Caco-2 (cell line): ENCODE measurements at regions not wholly inside any gene's neighbourhood (a gene's known extent, or its start where the extent isn't known, plus 50 kb on each side); places are given as distances from the start of the nearest gene placed in this dataset.

Experiments
- BruUV-seq: library from RNA; stranded (reverse); fragments of 400-500 nt; replicated peaks from 2 replicates; lab custom pipeline; 2021; lab: Mats Ljungman, UMichigan
- CTCF ChIA-PET: fragments of 300-600 bp; sonication (Branson Sonifier 250); formaldehyde crosslinking; loops from one replicate; lab custom pipeline; 2022; ENCODE audit warnings: antibody characterized with exemption; lab: Charles Lee
- POLR2A ChIA-PET: fragments of 300-600 bp; sonication (Branson Sonifier 250); formaldehyde crosslinking; loops from one replicate; lab custom pipeline; 2022; ENCODE audit warnings: antibody characterized with exemption; lab: Charles Lee
- DNase-seq, 2 experiments: peaks; one replicate each; pipeline versions ENCODE4 v3.0.0 to v3.0.0-alpha.2; 2020 to 2022
- H3K27me3 ChIP-seq: replicated peaks from 2 replicates; pipeline ENCODE4 v1.6.0; 2011; ENCODE audit warnings: low read length; ENCODE audit not compliant: control insufficient read depth, insufficient read depth
- H3K36me3 ChIP-seq: 2 replicates; pipeline ENCODE4 v1.5.1; 2011; ENCODE audit warnings: low read length; ENCODE audit not compliant: control insufficient read depth, insufficient read depth
- H3K4me1 ChIP-seq: fragments of 250-450 bp; sonication (Bioruptor Pico); 2 replicates; pipeline ENCODE4 v1.5.1; 2020; ENCODE audit warnings: mild to moderate bottlenecking
- H3K4me3 ChIP-seq: 2 replicates; pipeline ENCODE4 v1.5.1; 2011; ENCODE audit warnings: low read depth, mild to moderate bottlenecking, control low read depth, low read length
- H3K9me3 ChIP-seq: fragments of 250-450 bp; sonication (Bioruptor Pico); 2 replicates; pipeline ENCODE4 v1.5.1; 2020; ENCODE audit warnings: mild to moderate bottlenecking, moderate library complexity
- H3K27ac Mint-ChIP-seq: one replicate; pipeline ENCODE4 v1.8.0; 2022; ENCODE audit warnings: mixed read lengths; ENCODE audit not compliant: unreplicated experiment
- H3K27me3 Mint-ChIP-seq: one replicate; pipeline ENCODE4 v1.8.0; 2022; ENCODE audit warnings: mixed read lengths; ENCODE audit not compliant: insufficient read depth, unreplicated experiment
- H3K36me3 Mint-ChIP-seq: one replicate; pipeline ENCODE4 v1.8.0; 2022; ENCODE audit warnings: mild to moderate bottlenecking, mixed read lengths; ENCODE audit not compliant: insufficient read depth, unreplicated experiment
- H3K4me1 Mint-ChIP-seq: one replicate; pipeline ENCODE4 v1.8.0; 2022; ENCODE audit warnings: low read depth, mixed read lengths; ENCODE audit not compliant: unreplicated experiment
- H3K4me3 Mint-ChIP-seq: one replicate; pipeline ENCODE4 v1.8.0; 2022; ENCODE audit warnings: mild to moderate bottlenecking, moderate library complexity, mixed read lengths; ENCODE audit not compliant: unreplicated experiment
- H3K9me3 Mint-ChIP-seq: one replicate; pipeline ENCODE4 v1.8.0; 2022; ENCODE audit warnings: mixed read lengths; ENCODE audit not compliant: unreplicated experiment
- intact Hi-C: fragments of 100-400 bp; cut with micrococcal nuclease; formaldehyde crosslinking; loops from one replicate; pipeline ENCODE4 v1.10.0; 2022; ENCODE audit not compliant: unreplicated experiment
- TF ChIP-seq, protein P1 (sequence below), 2 experiments: fragments of 200-600 bp in 1 of 2; IDR thresholded peaks; 1 replicate in 1 of 2; 2 replicates in 1 of 2; pipeline versions ENCODE4 v1.5.1 to v1.8.0; 2011 to 2022; ENCODE audit warnings: antibody characterized with exemption in 1 of 2, control low read depth in 1 of 2, inconsistent platforms in 1 of 2, low read depth in 1 of 2, low read length in 1 of 2, mild to moderate bottlenecking in 1 of 2, moderate library complexity in 1 of 2; ENCODE audit not compliant: insufficient read depth in 1 of 2, severe bottlenecking in 1 of 2, unreplicated experiment in 1 of 2

DNA sequence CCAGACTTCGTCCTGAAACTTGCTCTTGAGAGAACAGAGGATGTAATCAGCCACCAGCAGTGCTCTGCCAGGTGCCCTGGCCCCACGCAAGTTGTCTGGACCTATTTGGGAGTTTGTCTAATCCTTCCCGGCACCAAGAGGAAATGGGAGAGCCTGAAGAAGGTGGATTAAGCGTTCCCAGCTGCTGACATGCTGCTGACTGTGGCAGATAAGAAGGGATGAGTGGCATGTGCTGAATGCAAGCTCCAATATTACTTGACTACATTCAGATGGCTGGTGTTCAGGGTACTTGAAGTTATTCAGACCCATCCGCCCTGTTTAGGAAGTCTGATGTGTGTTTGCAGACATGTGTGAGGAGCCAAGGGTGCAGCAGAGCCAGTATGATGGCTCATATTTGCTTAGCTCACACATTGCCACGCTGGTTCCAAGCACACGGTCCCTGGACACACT lies 440.6 kb upstream of the CCDC196 start:
- TF ChIP-seq, protein P1, sequence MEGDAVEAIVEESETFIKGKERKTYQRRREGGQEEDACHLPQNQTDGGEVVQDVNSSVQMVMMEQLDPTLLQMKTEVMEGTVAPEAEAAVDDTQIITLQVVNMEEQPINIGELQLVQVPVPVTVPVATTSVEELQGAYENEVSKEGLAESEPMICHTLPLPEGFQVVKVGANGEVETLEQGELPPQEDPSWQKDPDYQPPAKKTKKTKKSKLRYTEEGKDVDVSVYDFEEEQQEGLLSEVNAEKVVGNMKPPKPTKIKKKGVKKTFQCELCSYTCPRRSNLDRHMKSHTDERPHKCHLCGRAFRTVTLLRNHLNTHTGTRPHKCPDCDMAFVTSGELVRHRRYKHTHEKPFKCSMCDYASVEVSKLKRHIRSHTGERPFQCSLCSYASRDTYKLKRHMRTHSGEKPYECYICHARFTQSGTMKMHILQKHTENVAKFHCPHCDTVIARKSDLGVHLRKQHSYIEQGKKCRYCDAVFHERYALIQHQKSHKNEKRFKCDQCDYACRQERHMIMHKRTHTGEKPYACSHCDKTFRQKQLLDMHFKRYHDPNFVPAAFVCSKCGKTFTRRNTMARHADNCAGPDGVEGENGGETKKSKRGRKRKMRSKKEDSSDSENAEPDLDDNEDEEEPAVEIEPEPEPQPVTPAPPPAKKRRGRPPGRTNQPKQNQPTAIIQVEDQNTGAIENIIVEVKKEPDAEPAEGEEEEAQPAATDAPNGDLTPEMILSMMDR (IDR thresholded peaks at IDR 0.05; ENCODE audit: insufficient read depth in 1 of 2, low read depth in 1 of 2, low read length in 1 of 2, severe bottlenecking in 1 of 2, unreplicated experiment in 1 of 2), result no peak
- BruUV-seq, result no TSS peak
- Histone ChIP-seq H3K27me3 (no peaks in the 10 kb centered on the region), H3K9me3 (no peaks in the 10 kb centered on the region), H3K36me3 (no peaks in the 10 kb centered on the region), H3K4me1 (no peaks in the 10 kb centered on the region), H3K4me3 (no peak overlapping the region)
- Mint-ChIP-seq H3K27ac (no peak overlapping the region), H3K4me3 (no peak overlapping the region), H3K4me1 (no peaks in the 10 kb centered on the region), H3K36me3 (no peaks in the 10 kb centered on the region), H3K9me3 (no peaks in the 10 kb centered on the region), H3K27me3 (peaks cover 11% of the 10 kb centered on the region)
- no peak for DNase-seq
- ChIA-PET CTCF (no interaction called here), POLR2A (no interaction called here)
- intact Hi-C loops, result no loop called here

GRCh38 chr14:66046035-66046434 lies 440.1 kb upstream of the CCDC196 start:
- no peak overlapping the region for H3K27ac Mint-ChIP-seq
- no peaks in the 10 kb centered on the region for H3K9me3 Mint-ChIP-seq
- H3K4me3 ChIP-seq, result no peak overlapping the region
- no peaks in the 10 kb centered on the region for H3K4me1 Mint-ChIP-seq
- no peaks in the 10 kb centered on the region for H3K9me3 ChIP-seq
- no peaks in the 10 kb centered on the region for H3K36me3 Mint-ChIP-seq
- ChIA-PET POLR2A (no interaction called here), CTCF (no interaction called here)
- no TSS peak for BruUV-seq
- H3K27me3 ChIP-seq, result no peaks in the 10 kb centered on the region
- intact Hi-C loops, result no loop called here
- DNase-seq, result no peak
- peaks cover 11% of the 10 kb centered on the region for H3K27me3 Mint-ChIP-seq
- H3K4me1 ChIP-seq, result no peaks in the 10 kb centered on the region
- H3K4me3 Mint-ChIP-seq, result no peak overlapping the region
- H3K36me3 ChIP-seq, result no peaks in the 10 kb centered on the region
- TF ChIP-seq, protein P1 (IDR thresholded peaks at IDR 0.05; ENCODE audit: insufficient read depth in 1 of 2, low read depth in 1 of 2, low read length in 1 of 2, severe bottlenecking in 1 of 2, unreplicated experiment in 1 of 2), result no peak

GRCh38 chr14:66046591-66046990 lies 439.6 kb upstream of the CCDC196 start:
- POLR2A ChIA-PET, result no interaction called here
- H3K9me3 Mint-ChIP-seq, result no peaks in the 10 kb centered on the region

More at GRCh38 chr14:66046591-66046990, 439.6 kb upstream of the CCDC196 start:
- H3K4me1 Mint-ChIP-seq, result no peaks in the 10 kb centered on the region
- H3K36me3 ChIP-seq, result no peaks in the 10 kb centered on the region
- H3K4me3 Mint-ChIP-seq, result no peak overlapping the region
- no peaks in the 10 kb centered on the region for H3K27me3 ChIP-seq
- intact Hi-C loops, result no loop called here
- BruUV-seq, result no TSS peak
- no peak overlapping the region for H3K27ac Mint-ChIP-seq
- TF ChIP-seq, protein P1 (IDR thresholded peaks at IDR 0.05; ENCODE audit: insufficient read depth in 1 of 2, low read depth in 1 of 2, low read length in 1 of 2, severe bottlenecking in 1 of 2, unreplicated experiment in 1 of 2), result no peak
- H3K36me3 Mint-ChIP-seq, result no peaks in the 10 kb centered on the region
- no peaks in the 10 kb centered on the region for H3K4me1 ChIP-seq
- H3K4me3 ChIP-seq, result no peak overlapping the region
- H3K27me3 Mint-ChIP-seq, result peaks cover 7% of the 10 kb centered on the region
- H3K9me3 ChIP-seq, result no peaks in the 10 kb centered on the region
- no peak for DNase-seq
- CTCF ChIA-PET, result no interaction called here
